HG03095 (cell line): ENCODE measurements at regions not wholly inside any gene's neighbourhood (a gene's known extent, or its start where the extent isn't known, plus 50 kb on each side); places are given as distances from the start of the nearest gene placed in this dataset.
A peak's percentile ranks its signal among the peaks of the same experiment; 100 is the strongest.
"Not testable (repeated sequence)": the region's sequence is repeated elsewhere in the genome, so short reads cannot be mapped to it uniquely, and the experiment has no call there.

Experiments used
- ATAC-seq: cut with Tn5 transposase; IDR thresholded peaks from one replicate; pipeline ENCODE4 v1.9.1; 2021; ENCODE audit warnings: moderate library complexity; ENCODE audit not compliant: unreplicated experiment

GRCh38 chr2:181789827-181790448 lies 101.6 kb upstream of the ITPRID2 start:
- ATAC-seq, result no peak

GRCh38 chr2:181790716-181791649 lies 100.5 kb upstream of the ITPRID2 start:
- ATAC-seq, result peak; percentile 97

- no peak for ATAC-seq
Observed at GRCh38 chr2:181792906-181793305, 98.6 kb upstream of the ITPRID2 start.

- ATAC-seq, result no peak
Observed at GRCh38 chr2:181798022-181798421, 93.5 kb upstream of the ITPRID2 start.

- ATAC-seq, result not testable (repeated sequence)
Observed at GRCh38 chr2:181802300-181802699, 89.2 kb upstream of the ITPRID2 start.

GRCh38 chr2:181803903-181804799 lies 87.4 kb upstream of the ITPRID2 start:
- ATAC-seq, result not testable (repeated sequence)

- no peak for ATAC-seq
Observed at GRCh38 chr2:181805228-181806038, 86.1 kb upstream of the ITPRID2 start.

- ATAC-seq, result no peak
Observed at GRCh38 chr2:181806039-181806392, 85.5 kb upstream of the ITPRID2 start.

- no peak for ATAC-seq
Observed at GRCh38 chr2:181807526-181807925, 84.0 kb upstream of the ITPRID2 start.

- ATAC-seq, result no peak
Observed at GRCh38 chr2:181810823-181811695, 80.5 kb upstream of the ITPRID2 start.

- ATAC-seq, result no peak
Observed at GRCh38 chr2:181812106-181812743, 79.3 kb upstream of the ITPRID2 start.

- ATAC-seq, result no peak
Observed at GRCh38 chr2:181814057-181814491, 77.5 kb upstream of the ITPRID2 start.

- no peak for ATAC-seq
Observed at GRCh38 chr2:181817509-181817908, 74.0 kb upstream of the ITPRID2 start.

- ATAC-seq, result no peak
Observed at GRCh38 chr2:181818058-181818680, 73.4 kb upstream of the ITPRID2 start.

- no peak for ATAC-seq
Observed at GRCh38 chr2:181818840-181819239, 72.7 kb upstream of the ITPRID2 start.

- ATAC-seq, result no peak
Observed at GRCh38 chr2:181821049-181821448, 70.5 kb upstream of the ITPRID2 start.

- no peak for ATAC-seq
Observed at GRCh38 chr2:181822097-181822496, 69.4 kb upstream of the ITPRID2 start.

- no peak for ATAC-seq
Observed at GRCh38 chr2:181823405-181823804, 68.1 kb upstream of the ITPRID2 start.
